ENCODE measurements at regions not wholly inside any gene's neighbourhood (a gene's known extent, or its start where the extent isn't known, plus 50 kb on each side); places are given as distances from the start of the nearest gene placed in this dataset.

- no peaks in the 10 kb centered on the region for H3K27me3 Mint-ChIP-seq
- peak overlapping the region in 1 of 2 donors; percentile 77 for H3K27ac Mint-ChIP-seq
- H3K9me3 Mint-ChIP-seq = no peaks in the 10 kb centered on the region
- ATAC-seq (replicated peaks) = no peak
- DNase-seq = no peak
- no peaks in the 10 kb centered on the region for H3K4me1 Mint-ChIP-seq (ENCODE audit: low read depth in 2 of 2)
- no peak overlapping the region for H3K4me3 Mint-ChIP-seq
- H3K36me3 Mint-ChIP-seq (ENCODE audit: insufficient read depth) = peaks cover 17% of the 10 kb centered on the region
Measured at GRCh38 chr14:71742485-71742884, 189.7 kb upstream of the RGS6 start.

GRCh38 chr14:71745072-71745471 lies 187.2 kb upstream of the RGS6 start:
- Mint-ChIP-seq H3K4me3 (no peak overlapping the region), H3K4me1 (ENCODE audit: low read depth in 2 of 2) (no peaks in the 10 kb centered on the region), H3K36me3 (ENCODE audit: insufficient read depth) (peaks cover 7% of the 10 kb centered on the region), H3K9me3 (no peaks in the 10 kb centered on the region), H3K27me3 (no peaks in the 10 kb centered on the region), H3K27ac (no peak overlapping the region)
- no peak for DNase-seq
- no peak for ATAC-seq (replicated peaks)

- DNase-seq = no peak
- H3K4me1 Mint-ChIP-seq (ENCODE audit: low read depth in 2 of 2) = peaks cover 3 to 4% of the 10 kb centered on the region in 2 donors
- H3K27me3 Mint-ChIP-seq = peaks cover 0 to 7% of the 10 kb centered on the region in 2 donors
- no peaks in the 10 kb centered on the region for H3K9me3 Mint-ChIP-seq
- no peaks in the 10 kb centered on the region for H3K36me3 Mint-ChIP-seq (ENCODE audit: insufficient read depth)
- H3K4me3 Mint-ChIP-seq = no peak overlapping the region
- ATAC-seq (replicated peaks) = no peak
- no peak overlapping the region for H3K27ac Mint-ChIP-seq
Measured at GRCh38 chr14:71748196-71748595, 184.0 kb upstream of the RGS6 start.

- Mint-ChIP-seq H3K4me1 (ENCODE audit: low read depth in 2 of 2) (peaks cover 3 to 4% of the 10 kb centered on the region in 2 donors), H3K27ac (no peak overlapping the region), H3K4me3 (no peak overlapping the region), H3K36me3 (ENCODE audit: insufficient read depth) (no peaks in the 10 kb centered on the region), H3K27me3 (peaks cover 0 to 7% of the 10 kb centered on the region in 2 donors), H3K9me3 (no peaks in the 10 kb centered on the region)
- ATAC-seq (replicated peaks) = no peak
- no peak for DNase-seq
Measured at GRCh38 chr14:71749613-71750238, 182.5 kb upstream of the RGS6 start.

GRCh38 chr14:71751264-71751663 lies 181.0 kb upstream of the RGS6 start:
- H3K4me1 Mint-ChIP-seq (ENCODE audit: low read depth in 2 of 2) = peaks cover 3 to 4% of the 10 kb centered on the region in 2 donors
- DNase-seq = no peak
- no peak overlapping the region for H3K4me3 Mint-ChIP-seq

GRCh38 chr14:71752111-71752738 lies 180.0 kb upstream of the RGS6 start:
- Mint-ChIP-seq H3K4me3 (no peak overlapping the region), H3K36me3 (ENCODE audit: insufficient read depth) (no peaks in the 10 kb centered on the region), H3K27ac (no peak overlapping the region), H3K27me3 (peaks cover 0 to 7% of the 10 kb centered on the region in 2 donors), H3K9me3 (no peaks in the 10 kb centered on the region), H3K4me1 (ENCODE audit: low read depth in 2 of 2) (peaks cover 3 to 4% of the 10 kb centered on the region in 2 donors)
- ATAC-seq (replicated peaks) (no peak), DNase-seq (no peak)

More at GRCh38 chr14:71751264-71751663, 181.0 kb upstream of the RGS6 start:
- H3K9me3 Mint-ChIP-seq = no peaks in the 10 kb centered on the region
- H3K27me3 Mint-ChIP-seq = peaks cover 0 to 7% of the 10 kb centered on the region in 2 donors
- no peak for ATAC-seq (replicated peaks)
- H3K27ac Mint-ChIP-seq = peak overlapping the region in 1 of 2 donors; percentile 57
- H3K36me3 Mint-ChIP-seq (ENCODE audit: insufficient read depth) = no peaks in the 10 kb centered on the region

- H3K4me1 Mint-ChIP-seq (ENCODE audit: low read depth in 2 of 2) = peaks cover 3 to 4% of the 10 kb centered on the region in 2 donors
- H3K27ac Mint-ChIP-seq = no peak overlapping the region
- peaks cover 0 to 7% of the 10 kb centered on the region in 2 donors for H3K27me3 Mint-ChIP-seq
- ATAC-seq (replicated peaks) (peak; percentile 63), DNase-seq (peak; percentile 64 to 71 (median 67))
- H3K9me3 Mint-ChIP-seq = no peaks in the 10 kb centered on the region
- no peak overlapping the region for H3K4me3 Mint-ChIP-seq
- H3K36me3 Mint-ChIP-seq (ENCODE audit: insufficient read depth) = no peaks in the 10 kb centered on the region
Measured at GRCh38 chr14:71753126-71753830, 179.0 kb upstream of the RGS6 start.

- Mint-ChIP-seq H3K4me3 (no peak overlapping the region), H3K36me3 (ENCODE audit: insufficient read depth) (no peaks in the 10 kb centered on the region), H3K9me3 (no peaks in the 10 kb centered on the region), H3K27ac (no peak overlapping the region), H3K27me3 (peaks cover 0 to 7% of the 10 kb centered on the region in 2 donors), H3K4me1 (ENCODE audit: low read depth in 2 of 2) (peaks cover 3 to 4% of the 10 kb centered on the region in 2 donors)
- DNase-seq (no peak), ATAC-seq (replicated peaks) (no peak)
Measured at GRCh38 chr14:71753976-71754375, 178.3 kb upstream of the RGS6 start.

GRCh38 chr14:71754422-71755095 lies 177.7 kb upstream of the RGS6 start:
- Mint-ChIP-seq H3K4me3 (no peak overlapping the region), H3K36me3 (ENCODE audit: insufficient read depth) (no peaks in the 10 kb centered on the region), H3K27me3 (peaks cover 3 to 9% of the 10 kb centered on the region in 2 donors), H3K4me1 (ENCODE audit: low read depth in 2 of 2) (peaks cover 3 to 4% of the 10 kb centered on the region in 2 donors), H3K27ac (no peak overlapping the region), H3K9me3 (no peaks in the 10 kb centered on the region)
- no peak for ATAC-seq (replicated peaks)
- DNase-seq = no peak

- Mint-ChIP-seq H3K9me3 (no peaks in the 10 kb centered on the region), H3K4me3 (no peak overlapping the region), H3K27ac (no peak overlapping the region), H3K36me3 (ENCODE audit: insufficient read depth) (no peaks in the 10 kb centered on the region), H3K4me1 (ENCODE audit: low read depth in 2 of 2) (no peaks in the 10 kb centered on the region), H3K27me3 (peaks cover 15 to 17% of the 10 kb centered on the region in 2 donors)
- no peak for ATAC-seq (replicated peaks)
- no peak for DNase-seq
Measured at GRCh38 chr14:71758229-71758951, 173.8 kb upstream of the RGS6 start.

- Mint-ChIP-seq H3K4me3 (no peak overlapping the region), H3K27me3 (peaks cover 25 to 31% of the 10 kb centered on the region in 2 donors), H3K9me3 (no peaks in the 10 kb centered on the region), H3K27ac (no peak overlapping the region), H3K4me1 (ENCODE audit: low read depth in 2 of 2) (no peaks in the 10 kb centered on the region), H3K36me3 (ENCODE audit: insufficient read depth) (no peaks in the 10 kb centered on the region)
- DNase-seq = no peak
- ATAC-seq (replicated peaks) = no peak
Measured at GRCh38 chr14:71762575-71762974, 169.7 kb upstream of the RGS6 start.

GRCh38 chr14:71764701-71765382 lies 167.4 kb upstream of the RGS6 start:
- ATAC-seq (replicated peaks) (no peak), DNase-seq (no peak)
- Mint-ChIP-seq H3K4me3 (no peak overlapping the region), H3K4me1 (ENCODE audit: low read depth in 2 of 2) (no peaks in the 10 kb centered on the region), H3K27ac (no peak overlapping the region), H3K36me3 (ENCODE audit: insufficient read depth) (no peaks in the 10 kb centered on the region), H3K9me3 (no peaks in the 10 kb centered on the region), H3K27me3 (peaks cover 20 to 25% of the 10 kb centered on the region in 2 donors)

Measured in effector memory CD8-positive, alpha-beta T cell (primary cell).